HG02571 (cell line): ENCODE measurements at regions not wholly inside any gene's neighbourhood (a gene's known extent, or its start where the extent isn't known, plus 50 kb on each side); places are given as distances from the start of the nearest gene placed in this dataset.
A peak's percentile ranks its signal among the peaks of the same experiment; 100 is the strongest.

Experiments
- ATAC-seq: cut with Tn5 transposase; IDR thresholded peaks from one replicate; pipeline ENCODE4 v1.9.1; 2021; ENCODE audit warnings: mild to moderate bottlenecking, moderate library complexity; ENCODE audit not compliant: unreplicated experiment

GRCh38 chr10:117635826-117636225 is 93.3 kb downstream of the EMX2 start:
- no peak for ATAC-seq

GRCh38 chr10:117638200-117638599 is 95.7 kb downstream of the EMX2 start:
- ATAC-seq = no peak

- no peak for ATAC-seq
These were observed 96.2 kb downstream of the EMX2 start for GRCh38 chr10:117638664-117639200.

DNA sequence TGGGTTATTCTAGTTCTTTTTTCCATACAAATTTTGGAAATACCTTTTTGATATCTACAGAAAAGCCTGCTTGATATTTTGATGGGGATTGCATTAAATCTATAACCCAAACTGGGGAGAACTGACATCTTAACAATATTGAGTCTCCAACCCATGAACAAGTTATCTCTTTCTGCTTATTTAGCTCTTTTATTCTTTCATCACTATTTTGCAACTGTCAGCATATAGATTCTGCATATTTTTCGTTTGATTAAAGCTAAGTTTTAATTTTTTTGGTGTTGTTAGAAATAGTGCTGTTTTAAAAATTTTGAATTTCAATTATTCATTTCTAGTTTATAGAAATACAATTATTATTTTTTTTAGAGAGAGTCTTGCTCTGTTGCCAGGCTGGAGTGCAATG is 97.9 kb downstream of the EMX2 start:
- ATAC-seq = no peak

DNA sequence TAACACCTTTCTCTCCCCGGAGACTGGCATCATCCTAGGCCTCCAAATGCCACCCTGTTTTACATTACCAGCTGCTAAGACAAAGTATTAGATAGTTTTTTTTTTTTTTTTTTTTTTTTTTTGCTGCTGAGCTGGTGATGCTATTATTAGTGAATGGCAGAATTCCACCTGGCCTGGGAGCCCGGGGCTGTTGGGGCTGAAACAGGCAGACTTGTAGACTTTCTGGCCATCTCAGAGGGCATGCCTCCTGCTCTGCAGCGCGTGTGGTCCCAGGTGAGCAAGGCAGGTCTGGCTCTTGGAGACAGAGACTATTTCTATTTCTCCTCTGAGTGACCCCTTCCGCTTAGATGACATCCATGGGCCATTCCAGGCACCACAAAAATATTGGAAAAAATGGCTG is 104.2 kb downstream of the EMX2 start:
- ATAC-seq = no peak

DNA sequence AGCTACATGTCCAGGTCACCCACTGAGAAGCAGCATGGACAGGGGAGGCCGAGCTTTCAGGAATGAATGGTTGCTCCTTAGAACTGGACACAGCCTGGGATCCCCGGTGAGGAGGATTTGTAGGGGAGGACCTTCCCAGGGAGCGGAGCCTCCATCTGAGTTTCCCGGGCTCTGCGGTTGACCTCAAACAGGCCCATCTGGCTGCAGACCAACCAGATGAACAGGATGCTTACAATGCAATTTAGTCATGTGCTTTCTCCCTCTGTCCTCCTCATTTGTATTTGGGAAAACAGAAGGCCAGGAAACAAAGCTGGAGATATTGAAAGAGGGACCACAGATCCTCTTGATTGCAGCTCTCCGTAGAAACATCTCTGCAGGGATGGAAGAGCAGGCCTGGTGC is 104.8 kb downstream of the EMX2 start:
- no peak for ATAC-seq

DNA sequence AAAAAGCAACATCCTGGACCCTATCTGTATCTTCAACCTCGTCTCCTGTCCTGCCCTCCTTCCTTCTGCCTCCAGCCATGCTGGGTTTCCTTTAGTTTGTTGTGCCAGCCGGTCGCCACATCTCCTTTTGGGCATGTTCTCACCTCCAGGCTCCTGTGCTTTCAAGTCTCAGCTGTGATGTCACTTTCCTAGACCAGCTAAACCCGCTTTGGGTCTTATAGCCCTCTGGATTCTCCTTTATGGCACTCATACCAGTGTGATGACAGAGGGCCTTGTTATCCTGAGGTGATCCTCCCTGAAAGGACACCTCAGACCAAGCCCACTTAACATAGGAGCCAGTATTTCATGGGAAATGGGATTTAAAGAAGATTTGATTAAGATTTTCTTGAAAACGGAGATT is 108.6 kb downstream of the EMX2 start:
- no peak for ATAC-seq

DNA sequence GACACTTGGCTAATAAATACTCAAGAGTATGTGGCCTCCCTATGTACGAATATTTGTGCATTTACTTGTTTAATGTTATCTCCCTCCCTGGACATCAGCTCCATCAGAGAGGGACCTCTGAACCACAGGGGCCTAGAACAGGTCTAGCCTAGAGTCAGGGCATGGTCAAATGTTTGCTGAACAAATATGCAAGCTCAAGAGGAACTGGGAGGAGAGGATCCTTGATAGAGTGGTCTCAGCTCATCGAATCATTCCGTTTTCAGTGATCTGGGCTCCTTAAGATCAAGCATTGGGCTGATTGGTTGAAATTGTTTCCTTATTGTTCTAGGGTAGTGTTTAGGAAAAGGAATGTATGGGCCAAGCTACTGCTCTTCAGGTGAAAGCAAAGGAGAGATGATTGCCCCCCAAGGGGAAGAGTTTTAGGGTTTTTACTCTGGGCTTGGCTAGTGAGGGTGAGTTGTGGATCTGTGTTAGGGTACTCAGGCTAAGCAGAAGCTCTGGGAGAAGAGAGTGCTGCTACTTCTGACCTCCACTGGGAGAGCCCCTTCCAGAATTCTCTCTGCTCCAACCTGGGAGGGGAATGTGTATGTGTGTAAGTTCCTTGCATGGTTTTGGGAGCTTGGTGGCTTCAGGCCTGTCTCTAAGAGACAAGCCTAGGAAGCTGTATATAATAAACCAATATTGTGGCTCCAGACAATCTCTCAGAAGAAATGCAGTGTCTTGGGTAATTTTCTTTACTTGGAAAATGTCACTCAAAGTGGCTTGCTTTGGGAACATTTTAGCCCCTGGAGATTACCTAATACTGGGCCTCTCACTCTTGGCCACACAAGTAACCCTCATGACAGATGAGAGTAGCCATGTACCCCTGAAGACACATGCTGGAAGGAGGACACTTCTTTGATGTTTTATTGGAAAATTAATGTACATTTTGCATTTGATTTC is 110.0 kb downstream of the EMX2 start:
- peak; percentile 15 for ATAC-seq

DNA sequence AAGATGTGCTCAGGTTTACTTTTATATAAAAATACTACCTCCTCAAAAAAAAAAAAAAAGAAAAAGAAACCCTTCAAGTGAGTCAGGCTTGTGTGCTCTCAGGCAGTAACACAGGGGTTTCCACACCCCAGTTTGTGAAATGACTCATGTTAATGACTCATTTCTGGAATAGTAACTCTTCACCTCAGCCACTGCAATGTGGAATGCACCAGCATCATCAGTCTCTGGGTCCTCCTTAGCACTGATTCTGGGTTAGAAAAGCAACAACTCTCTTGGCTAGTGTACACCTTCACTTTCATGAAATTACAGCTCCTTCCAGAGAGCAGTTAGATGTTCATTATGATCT is 110.6 kb downstream of the EMX2 start:
- ATAC-seq = peak; percentile 78

GRCh38 chr10:117654105-117654504 is 111.6 kb downstream of the EMX2 start:
- no peak for ATAC-seq

- peak; percentile 89 for ATAC-seq
These were observed 114.1 kb downstream of the EMX2 start for GRCh38 chr10:117656385-117657367.

DNA sequence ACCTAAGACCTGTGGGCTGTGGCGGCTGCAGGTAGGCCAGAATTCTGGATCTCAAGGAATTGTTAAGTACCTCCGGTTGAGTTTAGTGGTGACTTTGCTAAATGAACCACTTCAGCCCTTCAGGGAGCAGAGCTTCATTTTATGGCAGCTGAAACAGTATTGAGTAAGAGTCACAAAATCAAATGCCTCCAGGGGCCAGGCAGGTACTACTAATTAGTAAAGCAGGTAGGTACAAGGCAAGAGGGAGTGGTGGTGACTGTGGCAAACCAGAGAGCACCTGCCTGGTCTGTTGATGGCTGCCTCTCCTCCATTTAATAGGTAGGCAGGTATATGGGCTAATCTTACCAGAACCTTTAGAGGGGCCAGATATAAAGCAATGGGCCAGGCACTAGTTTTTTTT is 118.8 kb downstream of the EMX2 start:
- ATAC-seq = no peak

GRCh38 chr10:117662126-117662525 is 119.6 kb downstream of the EMX2 start:
- no peak for ATAC-seq

- ATAC-seq = no peak
These were observed 120.4 kb downstream of the EMX2 start for GRCh38 chr10:117662751-117663540.

GRCh38 chr10:117663750-117664149 is 121.2 kb downstream of the EMX2 start:
- peak; percentile 99 for ATAC-seq

- no peak for ATAC-seq
These were observed 121.7 kb downstream of the EMX2 start for GRCh38 chr10:117664288-117664687.

GRCh38 chr10:117666166-117666565 is 123.6 kb downstream of the EMX2 start:
- ATAC-seq = no peak

DNA sequence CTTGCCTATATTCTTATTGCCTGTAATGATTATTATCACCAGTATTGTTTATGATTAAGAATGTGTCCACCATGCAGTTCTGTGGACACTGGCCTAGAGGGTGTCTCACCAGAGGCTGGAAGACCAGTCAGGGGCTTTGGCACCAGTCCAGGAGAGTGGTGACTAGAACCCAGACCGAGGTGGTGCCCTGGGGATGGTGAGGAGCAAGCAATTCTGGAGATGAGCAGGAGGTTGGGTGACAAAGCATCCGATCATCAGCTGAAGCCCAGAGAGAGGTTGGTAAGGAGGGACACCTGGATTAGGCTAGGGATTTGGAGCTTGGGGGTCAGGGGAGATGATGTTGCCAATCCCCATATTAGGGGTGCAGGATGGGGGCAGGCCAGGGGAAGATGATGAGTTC is 124.4 kb downstream of the EMX2 start:
- no peak for ATAC-seq

- ATAC-seq = no peak
These were observed 125.3 kb downstream of the EMX2 start for GRCh38 chr10:117667831-117668230.

- ATAC-seq = no peak
These were observed 125.9 kb downstream of the EMX2 start for GRCh38 chr10:117668327-117669008.
